ENCODE measurements at regions not wholly inside any gene's neighbourhood (a gene's known extent, or its start where the extent isn't known, plus 50 kb on each side); places are given as distances from the start of the nearest gene placed in this dataset.
A peak's percentile ranks its signal among the peaks of the same experiment; 100 is the strongest.

DNA sequence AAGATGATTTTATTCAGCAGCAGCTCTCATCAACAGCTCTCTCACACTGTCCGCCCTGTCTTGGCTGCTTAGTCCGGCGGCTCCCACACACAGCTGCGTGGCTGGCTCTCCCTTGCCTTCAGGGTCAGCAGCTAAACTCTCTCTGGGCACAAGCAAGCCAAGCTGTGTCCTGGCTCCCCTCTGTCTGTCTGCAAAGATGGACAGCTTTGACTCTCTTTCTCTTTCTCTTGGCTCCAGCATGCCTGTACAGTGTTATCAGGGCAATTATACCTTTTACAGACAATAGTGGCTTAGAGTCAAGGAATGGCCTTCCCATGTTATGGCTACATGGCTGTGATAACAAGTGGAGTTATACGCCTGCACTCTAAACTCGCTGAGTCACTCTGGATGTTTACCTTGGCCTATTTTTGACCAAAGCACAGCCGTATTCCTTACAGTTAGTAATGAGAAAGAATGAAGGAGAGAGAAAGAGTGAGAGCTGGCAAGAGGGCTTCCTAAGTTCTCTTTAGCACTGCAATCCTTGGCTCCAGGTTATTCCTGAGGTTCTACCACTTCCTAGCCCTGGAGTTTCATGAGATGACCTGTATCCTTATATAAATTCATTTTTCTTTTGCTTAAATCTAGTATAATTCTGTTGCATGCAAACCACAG, 59.9 kb upstream of the ZSWIM5 start (continued):
- TF ChIP-seq, protein P1, sequence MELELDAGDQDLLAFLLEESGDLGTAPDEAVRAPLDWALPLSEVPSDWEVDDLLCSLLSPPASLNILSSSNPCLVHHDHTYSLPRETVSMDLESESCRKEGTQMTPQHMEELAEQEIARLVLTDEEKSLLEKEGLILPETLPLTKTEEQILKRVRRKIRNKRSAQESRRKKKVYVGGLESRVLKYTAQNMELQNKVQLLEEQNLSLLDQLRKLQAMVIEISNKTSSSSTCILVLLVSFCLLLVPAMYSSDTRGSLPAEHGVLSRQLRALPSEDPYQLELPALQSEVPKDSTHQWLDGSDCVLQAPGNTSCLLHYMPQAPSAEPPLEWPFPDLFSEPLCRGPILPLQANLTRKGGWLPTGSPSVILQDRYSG (tag; conservative IDR thresholded peaks at IDR 0.05; ENCODE audit: low read depth), result peak; percentile 83; the same call in 1 of the 2 replicates
- peak; percentile 99 for TF ChIP-seq MAFG (tag; conservative IDR thresholded peaks at IDR 0.05)
- no peak for TF ChIP-seq ZBTB5 (IDR thresholded peaks at IDR 0.05)
- TF ChIP-seq KAT7 (CRISPR knock-in tag; IDR thresholded peaks at IDR 0.05; ENCODE audit: borderline replicate concordance), result no peak
- TF ChIP-seq NUFIP1 (IDR thresholded peaks at IDR 0.05; ENCODE audit: partially characterized antibody), result peak; percentile 72
- no peak for TF ChIP-seq KHSRP (IDR thresholded peaks at IDR 0.05)
- peak; percentile 20; the same call in 1 of the 2 replicates for TF ChIP-seq ESRRA (IDR thresholded peaks at IDR 0.05; ENCODE audit: borderline replicate concordance, low read depth)
- TF ChIP-seq MITF (IDR thresholded peaks at IDR 0.05), result no peak
- TF ChIP-seq, protein P2, sequence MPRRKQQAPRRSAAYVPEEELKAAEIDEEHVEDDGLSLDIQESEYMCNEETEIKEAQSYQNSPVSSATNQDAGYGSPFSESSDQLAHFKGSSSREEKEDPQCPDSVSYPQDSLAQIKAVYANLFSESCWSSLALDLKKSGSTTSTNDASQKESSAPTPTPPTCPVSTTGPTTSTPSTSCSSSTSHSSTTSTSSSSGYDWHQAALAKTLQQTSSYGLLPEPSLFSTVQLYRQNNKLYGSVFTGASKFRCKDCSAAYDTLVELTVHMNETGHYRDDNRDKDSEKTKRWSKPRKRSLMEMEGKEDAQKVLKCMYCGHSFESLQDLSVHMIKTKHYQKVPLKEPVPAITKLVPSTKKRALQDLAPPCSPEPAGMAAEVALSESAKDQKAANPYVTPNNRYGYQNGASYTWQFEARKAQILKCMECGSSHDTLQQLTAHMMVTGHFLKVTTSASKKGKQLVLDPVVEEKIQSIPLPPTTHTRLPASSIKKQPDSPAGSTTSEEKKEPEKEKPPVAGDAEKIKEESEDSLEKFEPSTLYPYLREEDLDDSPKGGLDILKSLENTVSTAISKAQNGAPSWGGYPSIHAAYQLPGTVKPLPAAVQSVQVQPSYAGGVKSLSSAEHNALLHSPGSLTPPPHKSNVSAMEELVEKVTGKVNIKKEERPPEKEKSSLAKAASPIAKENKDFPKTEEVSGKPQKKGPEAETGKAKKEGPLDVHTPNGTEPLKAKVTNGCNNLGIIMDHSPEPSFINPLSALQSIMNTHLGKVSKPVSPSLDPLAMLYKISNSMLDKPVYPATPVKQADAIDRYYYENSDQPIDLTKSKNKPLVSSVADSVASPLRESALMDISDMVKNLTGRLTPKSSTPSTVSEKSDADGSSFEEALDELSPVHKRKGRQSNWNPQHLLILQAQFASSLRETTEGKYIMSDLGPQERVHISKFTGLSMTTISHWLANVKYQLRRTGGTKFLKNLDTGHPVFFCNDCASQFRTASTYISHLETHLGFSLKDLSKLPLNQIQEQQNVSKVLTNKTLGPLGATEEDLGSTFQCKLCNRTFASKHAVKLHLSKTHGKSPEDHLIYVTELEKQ (CRISPR knock-in tag; IDR thresholded peaks at IDR 0.05), result no peak
- no peak for TF ChIP-seq ZNF184 (CRISPR knock-in tag; IDR thresholded peaks at IDR 0.05)
- no peak for TF ChIP-seq XRCC4 (IDR thresholded peaks at IDR 0.05; ENCODE audit: extremely low read depth, insufficient read depth, insufficient read length)
- TF ChIP-seq ZBTB8A (IDR thresholded peaks at IDR 0.05; ENCODE audit: partially characterized antibody), result no peak
- TF ChIP-seq, protein P3, sequence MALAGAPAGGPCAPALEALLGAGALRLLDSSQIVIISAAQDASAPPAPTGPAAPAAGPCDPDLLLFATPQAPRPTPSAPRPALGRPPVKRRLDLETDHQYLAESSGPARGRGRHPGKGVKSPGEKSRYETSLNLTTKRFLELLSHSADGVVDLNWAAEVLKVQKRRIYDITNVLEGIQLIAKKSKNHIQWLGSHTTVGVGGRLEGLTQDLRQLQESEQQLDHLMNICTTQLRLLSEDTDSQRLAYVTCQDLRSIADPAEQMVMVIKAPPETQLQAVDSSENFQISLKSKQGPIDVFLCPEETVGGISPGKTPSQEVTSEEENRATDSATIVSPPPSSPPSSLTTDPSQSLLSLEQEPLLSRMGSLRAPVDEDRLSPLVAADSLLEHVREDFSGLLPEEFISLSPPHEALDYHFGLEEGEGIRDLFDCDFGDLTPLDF (CRISPR knock-in tag; IDR thresholded peaks at IDR 0.05), result no peak
- TF ChIP-seq KLF10 (CRISPR knock-in tag; IDR thresholded peaks at IDR 0.05), result no peak
- no peak for TF ChIP-seq ZNF311 (CRISPR knock-in tag; IDR thresholded peaks at IDR 0.05)
- TF ChIP-seq VEZF1 (CRISPR knock-in tag; IDR thresholded peaks at IDR 0.05), result no peak
- peak; percentile 97 for TF ChIP-seq NCOR1 (IDR thresholded peaks at IDR 0.05)

Measured in K562 (cell line).